Aorta (tissue), 5 donors: ENCODE measurements at regions not wholly inside any gene's neighbourhood (a gene's known extent, or its start where the extent isn't known, plus 50 kb on each side); places are given as distances from the start of the nearest gene placed in this dataset.
A peak's percentile ranks its signal among the peaks of the same experiment; 100 is the strongest.

Experiments used
- ATAC-seq: fragments of 200-7000 bp; cut with Tn5 transposase; one replicate; pipeline ENCODE4 v1.9.1; 2022; ENCODE audit warnings: moderate library complexity; ENCODE audit not compliant: low FRiP score
- DNase-seq, 2 donors: peaks; one replicate each; pipeline ENCODE4 v3.0.0-alpha.2; 2020
- H3K27ac ChIP-seq, 2 donors: one replicate each; pipeline ENCODE4 v1.5.1; 2013; ENCODE audit warnings: low read length in 2 of 2, mild to moderate bottlenecking in 2 of 2, moderate library complexity in 2 of 2, control low read depth in 1 of 2, inconsistent platforms in 1 of 2, low read depth in 1 of 2
- H3K27me3 ChIP-seq, 2 donors: one replicate each; pipeline ENCODE4 v1.6.1; 2013; ENCODE audit warnings: control low read depth in 1 of 2, low read length in 1 of 2, mild to moderate bottlenecking in 1 of 2, moderate library complexity in 1 of 2; ENCODE audit not compliant: insufficient read depth in 2 of 2, control insufficient read depth in 1 of 2
- H3K36me3 ChIP-seq, 2 donors: one replicate each; pipeline ENCODE4 v1.6.1; 2013; ENCODE audit warnings: control low read depth in 1 of 2, low read length in 1 of 2, mild to moderate bottlenecking in 1 of 2; ENCODE audit not compliant: insufficient read depth in 2 of 2, control insufficient read depth in 1 of 2
- H3K4me1 ChIP-seq, 2 donors: one replicate each; pipeline ENCODE4 v1.6.1; 2013; ENCODE audit warnings: low read length in 2 of 2, control low read depth in 1 of 2, mild to moderate bottlenecking in 1 of 2, moderate library complexity in 1 of 2; ENCODE audit not compliant: insufficient read depth in 2 of 2, control insufficient read depth in 1 of 2
- H3K4me3 ChIP-seq, 2 donors: one replicate each; pipeline ENCODE4 v1.5.1; 2013; ENCODE audit warnings: low read length in 2 of 2, control low read depth in 1 of 2, mild to moderate bottlenecking in 1 of 2
- H3K9me3 ChIP-seq: one replicate; pipeline ENCODE4 v1.6.1; 2013; ENCODE audit warnings: mild to moderate bottlenecking, low read length; ENCODE audit not compliant: control insufficient read depth
- WGBS, 2 donors: extraction: QIAGEN DNeasy Blood & Tissue Kit; methylation state at CpG; one replicate each; pipeline ENCODE4 v1.1.7; 2013; 5-methylcytosine and 5-hydroxymethylcytosine counted together
- intact Hi-C, 2 donors: fragments of 100-400 bp; cut with DNase I; formaldehyde crosslinking; loops; one replicate each; pipeline versions ENCODE4 v1.14.2 to v1.15.0; 2022
- donor health status: healthy with polysubstance abuse.
- donor health status: Bipolar disorder and iron deficiency.
- donor health status: DM: no; HTN: no; CAD: no.
- donor health status: DM: no; HTN: no; CAD: no.
- donor health status: DM: yes; HTN: yes; CAD: no.

DNA sequence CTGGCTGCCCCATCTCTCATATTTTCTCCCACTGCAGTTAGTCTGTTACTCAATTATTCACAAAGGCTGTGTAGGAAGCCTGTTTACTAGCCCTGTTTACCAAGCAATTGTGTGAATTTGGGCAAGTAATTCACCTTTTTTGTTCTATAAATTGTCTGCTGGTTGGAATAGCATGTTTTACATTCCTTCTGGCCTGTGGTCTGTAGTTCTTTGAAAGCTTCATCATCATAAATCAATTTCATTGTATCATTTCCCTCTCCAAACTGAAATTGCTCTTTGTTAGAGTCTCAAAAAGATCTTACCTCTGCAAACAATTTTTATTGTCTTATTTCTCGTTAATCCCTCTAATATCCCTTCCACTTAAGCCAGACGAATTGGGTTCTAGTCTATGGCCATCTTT lies 1059.5 kb upstream of the ADGRL4 start:
- ATAC-seq = no peak
- Histone ChIP-seq H3K4me3 (no peak overlapping the region), H3K27ac (no peak overlapping the region), H3K27me3 (no peaks in the 10 kb centered on the region), H3K4me1 (no peaks in the 10 kb centered on the region), H3K9me3 (no peaks in the 10 kb centered on the region), H3K36me3 (no peaks in the 10 kb centered on the region)
- intact Hi-C loops = no loop called here
- no peak for DNase-seq
- 65 to 66% methylated on average over 2 of the region's 2 CpGs for WGBS, 2 donors

GRCh38 chr1:80064524-80064923 lies 1058.0 kb upstream of the ADGRL4 start:
- WGBS, 2 donors = 68 to 93% methylated on average over 2 of the region's 2 CpGs
- ATAC-seq = no peak
- Histone ChIP-seq H3K9me3 (no peaks in the 10 kb centered on the region), H3K4me1 (no peaks in the 10 kb centered on the region), H3K36me3 (no peaks in the 10 kb centered on the region), H3K4me3 (no peak overlapping the region), H3K27me3 (no peaks in the 10 kb centered on the region), H3K27ac (no peak overlapping the region)
- no peak for DNase-seq
- intact Hi-C loops = no loop called here

DNA sequence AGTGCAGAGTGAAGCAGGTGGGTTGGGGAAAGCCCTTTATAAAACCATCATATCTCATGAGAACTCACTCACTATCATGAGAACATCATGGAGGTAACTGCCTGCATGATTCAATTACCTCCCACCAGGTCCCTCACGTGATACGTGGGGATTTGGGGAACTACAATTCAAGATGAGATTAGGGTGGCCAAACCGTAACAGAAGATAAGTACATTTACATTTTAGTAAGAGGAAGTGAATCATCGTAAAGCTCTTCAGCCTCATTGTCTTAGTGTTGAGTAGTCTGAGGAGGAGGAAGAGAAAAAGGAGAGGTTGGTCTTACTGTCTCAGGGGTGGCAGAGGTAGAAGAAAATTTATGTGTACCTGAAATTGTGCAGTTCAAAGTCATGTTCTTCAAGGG lies 1053.4 kb upstream of the ADGRL4 start:
- Histone ChIP-seq H3K36me3 (no peaks in the 10 kb centered on the region), H3K27ac (no peak overlapping the region), H3K9me3 (no peaks in the 10 kb centered on the region), H3K27me3 (no peaks in the 10 kb centered on the region), H3K4me3 (no peak overlapping the region), H3K4me1 (no peaks in the 10 kb centered on the region)
- WGBS, 2 donors = 90 to 92% methylated on average over 4 of the region's 4 CpGs
- ATAC-seq = no peak
- intact Hi-C loops = no loop called here
- DNase-seq = no peak

- Histone ChIP-seq H3K9me3 (no peaks in the 10 kb centered on the region), H3K27ac (no peak overlapping the region), H3K27me3 (no peaks in the 10 kb centered on the region), H3K4me1 (no peaks in the 10 kb centered on the region), H3K4me3 (no peak overlapping the region), H3K36me3 (no peaks in the 10 kb centered on the region)
- no peak for DNase-seq
- intact Hi-C loops = no loop called here
- no peak for ATAC-seq
Measured at GRCh38 chr1:80056179-80056578, 1049.6 kb upstream of the ADGRL4 start.

GRCh38 chr1:80054129-80054528 lies 1047.6 kb upstream of the ADGRL4 start:
- H3K27ac ChIP-seq = no peak overlapping the region
- no peaks in the 10 kb centered on the region for H3K27me3 ChIP-seq
- no peaks in the 10 kb centered on the region for H3K4me1 ChIP-seq
- no peak for ATAC-seq
- no peak overlapping the region for H3K4me3 ChIP-seq
- no peaks in the 10 kb centered on the region for H3K36me3 ChIP-seq
- intact Hi-C loops = no loop called here
- H3K9me3 ChIP-seq = no peaks in the 10 kb centered on the region
- no peak for DNase-seq
- 81 to 87% methylated on average over 7 of the region's 7 CpGs for WGBS, 2 donors

DNA sequence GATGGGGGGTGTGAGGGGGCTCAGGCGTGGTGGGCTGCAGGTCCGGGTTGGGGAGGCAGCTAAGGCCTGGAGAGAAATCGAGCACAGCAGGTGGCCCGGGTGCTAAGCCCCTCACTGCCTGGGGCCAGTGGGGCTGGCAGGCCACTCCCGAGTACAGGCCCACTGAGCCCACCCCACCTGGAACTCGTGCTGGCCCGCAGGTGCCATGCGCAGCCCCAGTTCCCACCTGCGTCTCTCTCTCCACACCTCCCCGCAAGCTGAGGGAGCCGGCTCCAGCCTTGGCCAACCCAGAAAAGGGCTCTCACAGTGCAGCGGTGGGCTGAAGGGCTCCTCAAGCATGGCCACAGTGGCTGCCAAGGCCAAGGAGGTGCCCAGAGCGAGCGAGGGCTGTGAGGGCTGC lies 1047.1 kb upstream of the ADGRL4 start:
- no peaks in the 10 kb centered on the region for H3K9me3 ChIP-seq
- H3K27ac ChIP-seq = no peak overlapping the region
- DNase-seq (no peak), ATAC-seq (peak; percentile 48)
- no peaks in the 10 kb centered on the region for H3K36me3 ChIP-seq
- intact Hi-C loops = no loop called here
- no peaks in the 10 kb centered on the region for H3K4me1 ChIP-seq
- 98 to 99% methylated on average over 11 to 14 of the region's 14 CpGs for WGBS, 2 donors
- H3K27me3 ChIP-seq = no peaks in the 10 kb centered on the region
- no peak overlapping the region for H3K4me3 ChIP-seq

DNA sequence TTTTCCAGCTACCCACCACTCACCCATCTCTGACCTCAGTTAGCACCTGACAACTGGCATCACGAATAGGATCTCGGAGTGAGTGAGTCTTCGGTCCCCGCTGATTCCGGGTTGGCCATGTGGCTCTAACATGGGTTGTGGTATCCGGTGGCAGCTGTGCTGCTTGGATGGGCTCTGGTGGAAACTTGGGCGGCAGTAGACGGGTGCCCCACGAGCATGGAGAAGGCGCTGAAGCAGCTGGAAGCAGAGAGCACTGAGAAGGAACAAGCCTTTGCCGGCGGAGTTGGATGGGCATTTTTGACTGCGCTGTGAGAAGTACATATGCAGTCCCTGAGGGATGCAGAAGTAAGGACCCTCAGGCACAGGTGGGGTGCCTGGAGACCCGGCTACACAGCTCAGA lies 1044.0 kb upstream of the ADGRL4 start:
- intact Hi-C loops = no loop called here
- Histone ChIP-seq H3K27ac (no peak overlapping the region), H3K36me3 (no peaks in the 10 kb centered on the region), H3K9me3 (no peaks in the 10 kb centered on the region), H3K4me1 (no peaks in the 10 kb centered on the region), H3K4me3 (no peak overlapping the region), H3K27me3 (no peaks in the 10 kb centered on the region)
- 97% methylated on average over 14 of the region's 14 CpGs for WGBS, 2 donors
- ATAC-seq = no peak
- no peak for DNase-seq

GRCh38 chr1:80050085-80050484 lies 1043.6 kb upstream of the ADGRL4 start:
- ATAC-seq = no peak
- no peak overlapping the region for H3K4me3 ChIP-seq
- no peaks in the 10 kb centered on the region for H3K27me3 ChIP-seq
- no peak for DNase-seq
- H3K27ac ChIP-seq = no peak overlapping the region
- no peaks in the 10 kb centered on the region for H3K4me1 ChIP-seq
- intact Hi-C loops = no loop called here
- 97 to 99% methylated on average over 15 of the region's 15 CpGs for WGBS, 2 donors
- H3K36me3 ChIP-seq = no peaks in the 10 kb centered on the region
- H3K9me3 ChIP-seq = no peaks in the 10 kb centered on the region

- no peak for ATAC-seq
- Histone ChIP-seq H3K9me3 (no peaks in the 10 kb centered on the region), H3K36me3 (no peaks in the 10 kb centered on the region), H3K4me1 (no peaks in the 10 kb centered on the region), H3K27me3 (no peaks in the 10 kb centered on the region), H3K27ac (no peak overlapping the region), H3K4me3 (no peak overlapping the region)
- intact Hi-C loops = no loop called here
- DNase-seq = no peak
Measured at GRCh38 chr1:80048716-80049115, 1042.2 kb upstream of the ADGRL4 start.

DNA sequence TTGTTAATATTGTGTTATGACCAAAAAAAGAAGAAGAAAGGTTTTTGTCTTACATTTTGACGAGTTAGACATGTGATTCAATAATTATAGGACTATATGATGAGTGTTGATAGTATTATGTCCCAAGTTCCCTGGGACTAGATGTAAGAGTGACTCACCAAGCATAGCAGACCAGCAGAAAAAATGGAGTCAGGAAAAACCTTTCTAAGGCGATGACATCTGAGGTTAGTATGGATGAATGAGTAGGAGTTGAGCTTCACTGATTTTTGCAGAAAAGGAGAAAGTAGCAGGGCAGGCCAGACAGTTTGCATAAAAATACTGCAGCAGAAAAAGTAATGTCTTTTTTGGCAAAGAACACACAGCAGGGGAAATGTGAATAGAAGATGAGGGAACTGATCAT lies 1041.3 kb upstream of the ADGRL4 start:
- DNase-seq (no peak), ATAC-seq (no peak)
- Histone ChIP-seq H3K4me1 (no peaks in the 10 kb centered on the region), H3K9me3 (no peaks in the 10 kb centered on the region), H3K36me3 (no peaks in the 10 kb centered on the region), H3K27me3 (no peaks in the 10 kb centered on the region), H3K4me3 (no peak overlapping the region), H3K27ac (no peak overlapping the region)
- intact Hi-C loops = no loop called here
- 51 to 75% methylated on average over 2 of the region's 2 CpGs for WGBS, 2 donors
